GM21526 (cell line): ENCODE measurements at regions not wholly inside any gene's neighbourhood (a gene's known extent, or its start where the extent isn't known, plus 50 kb on each side); places are given as distances from the start of the nearest gene placed in this dataset.
A peak's percentile ranks its signal among the peaks of the same experiment; 100 is the strongest.

Experiments used
- ATAC-seq: cut with Tn5 transposase; IDR thresholded peaks from one replicate; pipeline ENCODE4 v1.9.1; 2021; ENCODE audit warnings: moderate library complexity; ENCODE audit not compliant: unreplicated experiment, low FRiP score

DNA sequence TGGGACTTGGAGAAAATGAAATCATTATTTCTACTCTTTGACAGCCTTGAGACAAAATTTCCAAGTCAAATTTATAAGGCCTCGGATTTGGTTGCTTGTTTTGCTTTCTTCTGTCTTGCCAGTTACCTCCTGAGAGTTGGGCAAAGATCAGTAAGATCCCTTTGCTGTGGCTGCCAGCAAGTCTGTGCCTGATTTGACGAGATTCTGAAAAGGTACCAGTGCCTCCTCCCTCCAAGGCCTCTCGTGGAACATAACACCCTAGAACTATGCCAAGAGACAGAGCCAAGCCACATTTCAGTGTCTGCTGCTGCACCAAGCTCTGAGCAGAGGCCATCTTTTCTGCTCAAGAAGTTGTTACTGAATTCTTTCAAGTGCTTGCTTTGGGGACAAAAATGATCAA lies 61.0 kb downstream of the GTPBP8 start:
- ATAC-seq, result no peak

DNA sequence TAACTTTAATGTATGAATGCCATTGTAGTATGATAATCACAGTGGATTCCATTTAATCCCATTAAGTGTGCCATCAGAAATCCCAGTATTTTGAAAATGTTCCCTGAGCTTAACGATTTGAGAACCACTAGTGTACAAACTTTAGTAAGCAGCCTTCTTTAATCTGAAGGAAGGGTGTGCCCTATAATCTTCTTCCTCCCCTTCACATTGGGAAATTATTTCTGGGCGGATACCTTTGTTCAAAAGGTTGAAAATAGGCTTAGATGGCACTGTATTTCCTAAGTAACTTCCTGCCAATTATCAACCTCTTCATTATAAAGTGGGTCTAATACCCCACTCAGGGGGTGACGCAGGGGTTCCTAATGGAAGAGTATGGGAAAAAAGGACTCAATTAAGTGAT lies 62.4 kb downstream of the GTPBP8 start:
- ATAC-seq, result no peak

DNA sequence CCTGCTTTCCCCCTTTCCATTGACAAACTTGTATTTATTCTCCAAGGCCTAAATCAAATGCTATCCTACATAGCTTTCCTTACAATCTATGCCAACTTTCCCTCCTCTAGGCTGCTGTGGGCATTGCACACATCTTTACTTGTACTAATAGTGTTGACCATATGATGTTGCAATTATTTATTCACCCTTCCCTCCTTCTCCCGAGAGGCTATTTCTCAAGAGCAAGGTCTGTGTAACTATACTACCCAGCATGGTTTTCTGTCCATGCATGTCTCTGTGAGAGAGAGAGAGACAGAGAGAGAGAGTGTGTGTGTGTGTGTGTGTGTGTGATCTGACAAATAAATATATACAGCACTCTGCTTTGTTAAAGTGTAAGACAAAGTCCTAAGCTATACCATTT lies 63.8 kb downstream of the GTPBP8 start:
- ATAC-seq, result no peak

DNA sequence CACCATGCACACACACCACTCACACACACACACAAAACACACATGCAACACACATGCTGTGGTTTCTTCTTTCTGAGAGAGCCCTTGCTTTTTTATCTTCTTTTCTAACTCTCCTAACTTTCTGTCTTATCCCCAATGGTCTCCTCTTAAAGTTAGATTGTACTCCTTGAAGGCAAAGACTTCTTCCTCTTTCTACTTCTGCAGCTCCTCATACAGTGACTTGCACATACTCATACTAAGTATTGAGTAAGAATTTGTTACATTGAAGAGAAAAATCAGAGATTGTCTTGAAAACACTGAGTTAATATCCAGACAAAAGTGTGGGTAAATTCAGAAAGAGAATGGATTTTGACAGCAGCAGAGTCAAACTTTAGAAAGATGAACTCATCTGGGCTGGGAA lies 64.4 kb downstream of the GTPBP8 start:
- no peak for ATAC-seq

DNA sequence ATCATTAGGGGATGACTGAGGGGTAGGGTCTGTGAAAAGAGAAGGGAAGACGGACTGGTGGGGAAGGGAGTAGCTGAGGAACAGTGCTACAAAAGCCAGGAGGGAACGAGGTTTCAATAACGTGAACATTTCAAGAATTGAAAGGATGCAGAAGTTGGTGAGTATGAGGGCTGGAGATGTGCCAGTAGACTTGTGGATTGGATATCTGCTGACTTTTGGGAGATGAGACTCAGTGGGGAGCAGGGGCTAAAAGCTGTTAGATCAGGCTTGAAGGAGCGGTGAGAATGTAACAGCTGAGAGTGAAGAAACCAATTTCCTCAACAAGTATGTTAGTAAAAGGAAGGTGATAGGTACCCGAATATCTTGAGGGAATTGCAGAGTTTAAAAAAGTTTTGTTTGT lies 65.2 kb downstream of the GTPBP8 start:
- no peak for ATAC-seq

DNA sequence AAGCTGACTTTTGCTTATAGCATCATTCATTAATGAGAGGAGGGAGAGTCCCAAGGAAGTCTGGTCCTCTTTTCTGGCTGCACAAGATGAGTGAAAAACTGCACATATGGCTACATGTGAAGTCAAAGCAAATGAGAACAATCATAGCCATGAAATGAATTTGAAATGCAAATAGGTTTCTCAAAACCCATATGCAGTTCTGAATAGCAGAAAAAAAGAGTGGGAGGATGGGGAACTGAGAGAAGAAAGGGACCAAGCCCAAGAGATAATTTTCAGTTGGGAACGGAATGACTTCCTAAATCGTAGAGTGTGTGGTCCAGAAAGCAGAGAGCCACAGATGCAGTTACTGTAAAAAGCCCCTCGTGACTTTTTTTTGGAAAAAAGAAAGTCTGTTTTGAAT lies 66.3 kb downstream of the GTPBP8 start:
- ATAC-seq, result peak; percentile 85

DNA sequence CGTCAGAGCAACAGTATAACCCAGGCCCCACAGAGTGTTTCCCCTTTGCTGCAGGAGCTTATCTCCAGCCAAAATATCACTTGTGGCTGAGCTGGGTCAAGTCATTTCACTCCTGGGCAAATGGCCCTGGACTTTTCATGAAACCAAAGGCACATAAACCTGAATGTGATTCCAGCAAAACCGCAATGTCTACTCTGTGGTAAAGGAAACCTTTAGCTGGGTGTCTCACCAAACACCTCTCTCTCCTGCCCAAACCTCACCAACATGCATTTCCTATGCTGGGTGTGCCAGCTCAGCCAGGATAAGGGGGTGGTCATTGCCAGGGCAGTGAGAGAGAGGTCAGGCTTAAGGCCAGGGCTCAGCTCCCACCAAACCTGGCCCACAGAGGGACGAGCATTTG lies 67.4 kb downstream of the GTPBP8 start:
- ATAC-seq, result no peak

DNA sequence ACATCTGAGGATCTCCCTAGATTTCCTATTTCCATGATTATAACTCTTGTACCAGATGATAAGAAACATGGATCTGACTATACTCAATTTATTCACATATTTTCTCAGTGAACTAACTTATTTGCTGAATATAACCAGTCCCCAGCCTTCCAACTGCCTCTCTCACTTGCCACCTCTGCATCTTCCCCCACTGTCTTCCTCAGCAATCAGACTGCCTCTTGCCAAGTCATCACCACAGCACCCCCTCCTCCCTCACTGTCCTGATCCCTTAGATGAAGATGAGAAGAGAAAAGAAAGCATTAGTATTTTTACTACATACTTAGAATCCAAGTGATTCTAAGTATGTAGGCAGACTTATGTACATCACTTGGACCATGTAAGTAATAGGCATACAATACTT lies 71.9 kb downstream of the GTPBP8 start:
- ATAC-seq, result no peak

DNA sequence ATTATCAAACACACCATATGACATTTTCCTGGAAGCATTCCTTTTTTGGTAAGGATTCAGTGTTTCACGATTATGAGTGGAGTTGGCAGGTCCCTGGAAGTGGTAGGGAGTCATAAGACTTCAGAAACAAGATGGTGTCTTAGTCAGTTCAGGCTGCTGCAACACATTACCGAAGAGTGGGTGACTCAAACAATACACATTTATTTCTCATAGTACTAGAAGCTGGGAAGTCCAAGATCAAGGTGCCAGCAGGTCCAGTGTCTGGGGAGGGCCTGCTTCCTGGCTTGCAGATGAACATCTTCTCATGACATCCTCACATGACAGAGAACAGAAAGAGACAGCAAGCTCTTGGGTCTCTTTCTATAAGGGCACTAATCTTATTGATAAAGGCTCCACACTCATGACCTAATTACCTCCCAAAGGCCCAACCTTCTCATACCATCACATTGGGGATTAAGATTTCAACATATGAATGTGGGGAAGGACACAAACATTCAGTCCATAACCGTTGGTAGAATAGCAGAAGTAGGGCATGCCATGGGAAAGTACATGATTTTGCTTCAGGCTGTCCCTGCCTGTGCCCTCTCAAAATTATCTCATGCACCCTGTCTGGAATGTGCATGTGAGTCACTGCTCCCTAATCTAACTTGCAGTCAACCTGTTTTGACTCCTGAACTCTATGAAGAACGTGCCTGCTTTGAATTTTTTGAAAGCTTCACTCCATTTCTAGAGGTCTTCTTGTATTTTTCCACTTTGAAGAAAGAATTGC lies 72.5 kb downstream of the GTPBP8 start:
- ATAC-seq, result no peak

DNA sequence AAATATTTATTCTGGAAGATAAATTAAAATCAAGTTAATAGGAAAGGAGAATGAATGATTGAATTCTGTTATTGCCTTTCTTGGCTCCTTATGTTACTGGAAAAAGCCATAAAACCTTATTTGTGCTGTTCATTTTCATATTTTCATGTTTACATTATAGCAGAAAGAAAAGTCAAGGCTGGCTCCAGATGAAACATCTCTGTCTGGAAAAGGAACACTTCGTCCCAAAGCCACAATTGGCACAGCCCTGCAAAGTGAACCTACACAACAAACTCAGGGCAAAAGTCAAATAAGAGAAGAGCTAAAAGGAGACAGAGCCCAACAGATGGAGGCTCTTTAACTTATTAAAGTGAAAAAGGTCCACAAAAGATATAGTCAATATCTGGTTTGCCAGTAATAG lies 73.4 kb downstream of the GTPBP8 start:
- ATAC-seq, result no peak

DNA sequence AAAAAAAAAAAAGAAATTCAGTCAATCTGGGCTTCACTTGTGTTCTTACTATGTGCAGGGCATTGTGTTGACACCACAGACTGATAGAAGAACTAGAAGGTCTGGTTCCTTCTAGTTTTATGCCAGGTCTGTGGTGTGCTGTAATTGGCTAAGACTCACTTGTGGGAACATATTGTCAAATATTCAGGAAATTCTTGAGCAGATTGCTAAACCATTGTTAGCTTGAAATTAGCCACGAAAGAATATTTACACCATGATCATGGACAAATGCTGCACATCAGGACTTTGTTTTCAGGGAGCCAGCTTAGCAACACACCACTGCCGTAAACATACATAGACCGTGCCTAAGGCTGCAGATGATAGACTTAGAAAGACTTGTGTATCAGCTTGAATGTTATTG lies 74.6 kb downstream of the GTPBP8 start:
- ATAC-seq, result no peak

DNA sequence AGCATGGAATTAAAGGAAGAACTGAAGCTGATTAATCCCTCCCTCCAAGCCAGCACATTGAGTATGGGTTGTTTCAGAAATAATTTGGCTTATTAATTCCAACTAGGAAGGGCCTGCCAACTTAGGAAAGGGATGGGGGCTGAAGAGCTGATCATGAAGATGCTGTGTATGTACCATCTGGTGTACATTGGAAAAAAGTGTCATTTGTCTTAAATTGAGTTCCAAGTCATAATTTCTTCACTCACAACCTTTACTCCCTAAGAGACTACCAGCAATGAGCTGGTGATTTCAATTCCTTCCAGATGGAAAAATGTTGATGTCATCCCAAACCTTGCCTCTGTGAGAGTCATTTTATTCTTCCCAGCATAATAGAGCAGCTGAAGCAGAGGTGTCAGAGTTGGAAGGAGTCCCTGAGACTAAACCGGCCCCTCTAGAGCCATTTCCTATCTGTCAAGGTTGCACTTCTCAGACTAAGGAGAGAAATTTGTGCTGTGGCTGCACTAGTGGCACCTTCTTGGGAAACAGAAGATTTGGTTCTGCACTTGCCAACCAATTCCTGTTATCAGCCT lies 79.4 kb downstream of the GTPBP8 start:
- no peak for ATAC-seq

DNA sequence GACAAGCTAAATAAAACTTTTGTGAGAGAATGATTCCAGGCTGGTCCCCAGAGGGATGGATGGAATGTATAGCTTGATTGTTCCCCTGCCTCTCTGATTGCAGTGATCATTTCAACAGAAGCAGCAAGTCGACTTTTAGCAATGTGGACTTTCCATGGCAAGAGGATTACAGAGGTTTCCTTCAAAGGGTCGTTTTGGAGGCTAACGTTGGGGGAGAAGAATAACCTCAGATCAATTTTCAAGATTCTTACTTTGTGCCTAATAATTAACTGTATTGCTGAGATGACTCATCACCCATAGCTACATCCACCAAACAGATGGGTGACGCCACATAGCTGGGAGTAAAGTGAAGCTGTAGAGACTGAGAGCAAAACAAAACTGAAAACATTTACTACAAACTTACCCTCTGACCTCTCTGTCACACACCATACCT lies 79.9 kb downstream of the GTPBP8 start:
- ATAC-seq, result peak; percentile 82

DNA sequence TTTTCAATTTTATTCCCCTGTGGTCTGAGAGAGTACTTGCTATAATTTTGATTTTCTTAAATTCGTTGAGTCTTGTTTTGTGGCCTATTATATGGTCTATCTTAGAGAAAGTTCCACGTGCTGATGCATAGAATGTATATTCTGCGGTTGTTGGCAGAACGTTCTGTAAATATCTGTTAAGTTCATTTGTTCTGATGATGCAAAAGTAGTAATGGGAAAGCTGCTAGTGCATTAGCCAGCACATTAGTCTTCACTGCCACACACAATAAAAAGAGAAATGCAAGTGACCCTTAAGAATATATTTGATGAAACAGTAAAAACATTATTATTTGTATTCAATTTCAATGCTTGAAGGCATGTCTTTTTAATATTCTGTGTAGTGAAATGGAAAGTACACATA lies 84.8 kb downstream of the GTPBP8 start:
- ATAC-seq, result no peak

DNA sequence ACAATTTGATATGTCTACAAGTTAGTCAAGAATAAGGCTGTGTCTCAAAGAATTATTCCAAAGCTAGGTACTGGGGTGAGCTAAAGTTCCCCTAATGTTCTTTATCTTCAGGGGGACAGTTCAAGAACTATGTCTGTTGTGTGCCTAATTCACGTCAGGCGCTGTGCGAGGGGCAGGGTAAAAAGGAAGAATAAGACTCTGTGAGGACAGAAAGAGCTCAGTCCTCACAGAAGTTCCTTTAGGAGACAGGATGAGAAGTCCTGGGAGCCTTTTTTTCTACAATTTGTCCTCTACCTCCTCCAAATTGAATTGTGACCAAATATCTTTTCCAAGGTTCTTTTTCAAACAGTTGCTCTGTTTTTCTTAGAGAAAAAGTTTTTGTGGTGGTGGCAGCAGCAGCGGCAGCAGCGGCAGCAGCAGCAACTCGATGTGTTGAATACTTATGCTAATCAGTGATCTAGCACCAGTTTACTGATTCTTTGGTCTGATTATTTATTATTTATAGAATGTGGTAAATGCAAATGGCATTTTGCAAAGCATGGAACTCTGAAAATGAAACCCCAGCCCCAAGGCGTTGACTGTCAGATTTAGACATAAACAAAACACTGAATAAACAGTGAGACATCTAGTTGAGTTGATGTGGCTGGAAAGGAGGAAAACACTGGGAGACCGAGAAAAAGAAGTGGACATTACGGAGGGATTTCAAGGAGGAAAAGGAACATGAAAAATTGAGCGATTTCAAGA lies 88.6 kb downstream of the GTPBP8 start:
- peak; percentile 81 for ATAC-seq

DNA sequence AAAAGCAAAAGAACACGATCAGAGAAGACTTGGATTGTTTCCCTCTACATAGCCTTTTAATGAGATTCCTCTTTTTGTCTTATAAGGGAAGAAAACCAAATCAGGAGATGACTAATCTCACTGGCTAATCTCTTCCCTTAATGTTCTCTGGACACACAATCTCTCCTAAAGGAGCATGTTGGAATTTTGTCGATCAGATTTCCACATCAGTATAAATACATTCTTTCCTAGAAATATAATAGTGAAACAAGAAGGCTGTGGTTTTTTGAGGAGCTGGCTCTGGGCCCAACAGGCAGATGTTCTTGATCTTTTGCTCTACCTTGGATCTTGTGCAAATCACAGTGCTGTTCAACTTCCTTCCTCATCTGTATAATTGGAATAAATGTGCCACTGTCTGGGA lies 94.0 kb downstream of the GTPBP8 start:
- ATAC-seq, result no peak

DNA sequence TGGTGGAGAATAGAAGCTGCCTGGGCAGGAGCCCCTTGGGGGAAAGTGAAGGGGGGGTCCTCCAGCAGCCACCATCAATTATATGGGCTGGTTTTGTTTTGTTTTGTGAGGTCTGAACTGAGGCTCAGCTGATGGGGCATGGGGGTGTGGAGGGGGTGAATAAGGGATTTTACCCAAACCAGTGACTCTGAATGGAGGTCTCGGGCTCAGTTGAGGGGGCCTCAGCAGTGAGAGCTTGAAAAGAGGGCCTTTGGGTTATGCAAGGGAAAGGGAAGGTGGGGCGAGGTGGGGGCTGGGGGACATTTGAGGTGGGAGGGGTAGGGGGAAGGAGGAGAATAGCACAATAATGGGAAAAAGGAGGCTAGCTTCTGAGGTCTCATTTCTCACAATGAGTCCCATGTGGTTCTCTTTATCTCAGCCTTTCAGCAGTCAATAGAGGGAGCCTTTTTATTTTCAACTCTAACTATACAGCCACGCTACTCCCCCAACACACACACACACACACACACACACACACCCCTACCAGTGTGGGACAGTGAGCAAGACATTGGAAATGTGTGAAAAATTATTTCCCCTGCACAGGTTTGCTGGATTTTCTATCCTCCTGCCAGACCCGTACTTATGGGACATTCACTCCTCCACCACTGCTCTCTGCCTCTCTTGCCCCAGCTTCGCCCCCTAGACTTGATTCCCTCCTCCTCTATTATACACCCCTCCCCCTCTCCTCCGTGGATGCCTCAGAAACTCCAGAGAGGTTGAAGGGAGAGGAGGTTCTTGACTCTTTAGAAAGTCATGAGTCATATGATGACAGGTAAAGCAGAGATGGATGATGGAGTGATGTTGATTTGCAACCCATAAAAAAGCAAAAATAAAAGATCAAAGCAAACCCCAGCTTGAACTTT lies 96.0 kb downstream of the GTPBP8 start:
- no peak for ATAC-seq

DNA sequence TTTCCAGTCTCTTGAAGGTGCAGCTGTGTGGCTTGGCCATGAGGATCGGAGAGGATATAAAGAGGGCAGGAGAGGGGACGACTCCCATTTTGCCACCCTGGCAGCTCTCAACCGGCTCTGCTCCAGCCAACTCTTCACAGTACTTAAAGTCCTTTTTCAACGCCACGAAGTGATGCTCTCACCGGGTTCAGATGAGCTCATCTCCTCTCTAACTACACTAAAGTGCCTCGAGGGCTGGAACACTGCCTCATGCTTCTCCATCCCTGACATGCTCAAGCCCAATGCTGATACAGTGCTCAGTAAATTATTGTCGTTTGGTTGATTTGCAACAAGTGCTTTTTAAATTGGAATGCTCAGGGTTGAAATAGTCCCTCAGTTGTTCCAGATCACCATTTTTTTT lies 97.8 kb downstream of the GTPBP8 start:
- no peak for ATAC-seq

DNA sequence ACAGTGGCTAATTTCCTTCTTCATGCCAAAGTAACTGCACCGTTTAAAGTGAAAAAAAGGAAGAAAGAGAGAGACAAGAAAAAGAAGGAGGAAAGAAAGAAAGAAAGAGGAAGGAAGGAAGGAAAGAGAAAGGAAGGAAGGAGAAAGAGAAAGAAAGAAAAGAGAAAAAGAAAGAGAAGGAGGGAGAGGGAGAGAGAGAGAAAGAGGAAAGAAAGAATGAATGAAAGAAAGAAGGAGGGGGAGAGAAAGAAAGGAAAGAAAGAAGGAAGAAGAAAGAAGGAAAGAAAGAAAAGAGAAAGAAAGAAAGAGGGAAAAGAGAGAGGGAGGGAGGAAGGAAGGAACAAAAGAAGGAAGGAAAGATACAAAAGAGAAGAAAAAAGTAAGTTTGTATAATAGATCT lies 100.6 kb downstream of the GTPBP8 start:
- ATAC-seq, result no peak

DNA sequence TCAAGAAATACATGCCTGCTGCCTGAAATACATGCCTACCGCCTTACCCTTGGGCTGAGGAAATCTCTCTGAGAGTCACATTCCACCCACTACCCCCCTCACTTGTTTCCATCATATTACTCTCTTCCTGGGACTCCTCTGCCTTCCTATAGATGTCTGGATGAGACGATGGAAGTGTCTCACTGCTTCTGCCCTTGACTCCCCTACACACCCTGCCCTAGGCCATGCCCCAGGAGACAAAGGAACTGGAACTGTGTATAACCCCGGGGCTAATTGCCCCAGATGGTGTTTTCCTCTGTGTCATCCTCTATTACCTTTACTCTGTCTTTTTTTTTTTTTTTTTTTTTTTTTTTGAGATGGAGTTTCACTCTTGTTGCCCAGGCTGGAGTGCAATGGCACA lies 102.0 kb downstream of the GTPBP8 start:
- ATAC-seq, result no peak
